Uterus (tissue), 3 donors: ENCODE measurements at regions not wholly inside any gene's neighbourhood (a gene's known extent, or its start where the extent isn't known, plus 50 kb on each side); places are given as distances from the start of the nearest gene placed in this dataset.

Source experiments
- DNase-seq, 2 donors: peaks; one replicate each; pipeline ENCODE4 v3.0.0-alpha.2; 2019 to 2020
- H3K27ac ChIP-seq, 2 donors: fragments of 200-600 bp; sonication (generic); 1 replicate in 1 of 2; 2 replicates in 1 of 2; pipeline ENCODE4 v1.5.1; 2016 to 2018
- H3K27me3 ChIP-seq, 2 donors: fragments of 200-600 bp; sonication (generic); one replicate each; pipeline ENCODE4 v1.5.1; 2018 to 2019; ENCODE audit warnings: control low read depth in 1 of 2
- H3K36me3 ChIP-seq, 2 donors: fragments of 200-600 bp; sonication (generic); one replicate each; pipeline ENCODE4 v1.5.1; 2019; ENCODE audit warnings: control low read depth in 1 of 2
- H3K4me1 ChIP-seq, 2 donors: fragments of 200-600 bp; sonication (generic); one replicate each; pipeline ENCODE4 v1.5.1; 2018 to 2019; ENCODE audit warnings: control low read depth in 1 of 2
- H3K4me3 ChIP-seq, 2 donors: fragments of 200-600 bp; sonication (generic); 1 replicate in 1 of 2; 2 replicates in 1 of 2; pipeline ENCODE4 v1.5.1; 2018 to 2019; ENCODE audit warnings: mild to moderate bottlenecking in 1 of 2
- H3K9me3 ChIP-seq, 2 donors: fragments of 200-600 bp; sonication (generic); one replicate each; pipeline ENCODE4 v1.5.1; 2019; ENCODE audit warnings: control low read depth in 1 of 2
- POLR2A ChIP-seq, 2 donors: fragments of 450-650 bp; IDR thresholded peaks; one replicate each; pipeline ENCODE4 v1.6.1; 2016; ENCODE audit warnings: antibody characterized with exemption in 2 of 2, mild to moderate bottlenecking in 1 of 2, moderate library complexity in 1 of 2
- intact Hi-C: fragments of 100-400 bp; cut with DNase I; formaldehyde crosslinking; loops from one replicate; pipeline ENCODE4 v1.15.1; 2023; ENCODE audit warnings: low total_unique reads
- TF ChIP-seq, protein P1 (sequence below), 4 experiments: fragments of 200-600 bp in 2 of 4; fragments of 450-650 bp in 2 of 4; sonication (generic) in 2 of 4; IDR thresholded peaks; one replicate each; pipeline ENCODE4 v1.5.1; 2016 to 2019; ENCODE audit warnings: antibody characterized with exemption in 4 of 4, mild to moderate bottlenecking in 2 of 4, moderate library complexity in 1 of 4
- donor health status: DM: yes; HTN: yes; CAD: no.

DNA sequence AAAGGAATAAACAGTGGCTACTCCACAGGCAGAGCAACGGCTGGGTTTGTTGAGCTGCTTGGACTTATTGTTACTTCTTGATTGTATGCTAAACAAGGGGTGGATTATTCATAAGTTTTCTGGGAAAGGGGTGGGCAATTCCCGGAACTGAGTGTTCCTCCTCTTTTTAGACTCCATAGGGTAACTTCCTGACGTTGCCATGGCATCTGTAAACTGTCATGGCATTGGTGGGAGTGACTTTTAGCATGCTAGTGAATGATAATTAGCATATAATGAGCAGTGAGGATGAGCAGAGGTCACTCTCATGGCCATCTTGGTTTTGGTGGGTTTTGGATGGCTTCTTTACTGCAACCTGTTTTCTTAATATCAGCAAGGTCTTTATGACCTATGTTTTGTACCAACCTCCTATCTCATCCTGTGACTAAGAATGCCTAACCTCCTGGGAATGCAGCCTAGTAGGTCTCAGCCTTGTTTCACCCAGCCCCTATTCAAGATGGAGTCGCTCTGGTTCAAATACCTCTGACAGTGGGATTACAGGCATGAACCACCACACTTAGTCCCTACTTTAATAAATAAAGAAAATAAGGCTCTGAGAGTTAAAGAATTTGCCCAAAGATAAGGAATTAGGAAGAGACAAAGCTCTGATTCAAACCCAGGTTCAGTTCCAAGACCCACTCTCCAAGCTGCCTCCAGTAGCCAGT lies 65.6 kb upstream of the CLMP start:
- Histone ChIP-seq H3K27ac (no peak overlapping the region), H3K4me1 (no peaks in the 10 kb centered on the region), H3K36me3 (no peaks in the 10 kb centered on the region), H3K4me3 (no peak overlapping the region), H3K27me3 (no peaks in the 10 kb centered on the region), H3K9me3 (no peaks in the 10 kb centered on the region)
- no peak for DNase-seq
- intact Hi-C loops: no loop called here
- TF ChIP-seq, protein P1, sequence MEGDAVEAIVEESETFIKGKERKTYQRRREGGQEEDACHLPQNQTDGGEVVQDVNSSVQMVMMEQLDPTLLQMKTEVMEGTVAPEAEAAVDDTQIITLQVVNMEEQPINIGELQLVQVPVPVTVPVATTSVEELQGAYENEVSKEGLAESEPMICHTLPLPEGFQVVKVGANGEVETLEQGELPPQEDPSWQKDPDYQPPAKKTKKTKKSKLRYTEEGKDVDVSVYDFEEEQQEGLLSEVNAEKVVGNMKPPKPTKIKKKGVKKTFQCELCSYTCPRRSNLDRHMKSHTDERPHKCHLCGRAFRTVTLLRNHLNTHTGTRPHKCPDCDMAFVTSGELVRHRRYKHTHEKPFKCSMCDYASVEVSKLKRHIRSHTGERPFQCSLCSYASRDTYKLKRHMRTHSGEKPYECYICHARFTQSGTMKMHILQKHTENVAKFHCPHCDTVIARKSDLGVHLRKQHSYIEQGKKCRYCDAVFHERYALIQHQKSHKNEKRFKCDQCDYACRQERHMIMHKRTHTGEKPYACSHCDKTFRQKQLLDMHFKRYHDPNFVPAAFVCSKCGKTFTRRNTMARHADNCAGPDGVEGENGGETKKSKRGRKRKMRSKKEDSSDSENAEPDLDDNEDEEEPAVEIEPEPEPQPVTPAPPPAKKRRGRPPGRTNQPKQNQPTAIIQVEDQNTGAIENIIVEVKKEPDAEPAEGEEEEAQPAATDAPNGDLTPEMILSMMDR (IDR thresholded peaks at IDR 0.05): no peak
- TF ChIP-seq POLR2A (IDR thresholded peaks at IDR 0.05): no peak

DNA sequence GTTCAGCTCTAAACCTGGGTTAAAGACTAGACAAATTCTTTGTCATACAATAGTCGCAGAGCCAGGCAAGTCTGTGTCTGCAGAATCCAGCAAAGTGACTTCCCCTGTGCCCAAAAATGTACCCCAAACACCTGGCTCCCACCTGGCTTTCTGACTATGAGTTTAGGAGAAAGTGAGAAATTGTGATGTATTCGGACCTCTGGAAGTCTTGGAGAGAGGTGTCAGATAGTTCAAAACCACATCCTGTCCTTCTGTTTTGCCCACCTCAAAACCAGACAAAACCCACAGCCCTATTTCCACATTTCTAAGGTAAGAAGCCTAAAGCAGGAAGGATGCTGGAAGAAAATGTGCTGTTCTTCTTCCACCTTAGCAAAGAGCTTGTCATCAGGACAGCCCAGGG lies 63.8 kb upstream of the CLMP start:
- Histone ChIP-seq H3K27me3 (no peaks in the 10 kb centered on the region), H3K4me3 (no peak overlapping the region), H3K9me3 (no peaks in the 10 kb centered on the region), H3K4me1 (no peaks in the 10 kb centered on the region), H3K27ac (no peak overlapping the region), H3K36me3 (no peaks in the 10 kb centered on the region)
- DNase-seq: no peak
- intact Hi-C loops: no loop called here
- no peak for TF ChIP-seq POLR2A (IDR thresholded peaks at IDR 0.05)
- TF ChIP-seq, protein P1 (IDR thresholded peaks at IDR 0.05): no peak

DNA sequence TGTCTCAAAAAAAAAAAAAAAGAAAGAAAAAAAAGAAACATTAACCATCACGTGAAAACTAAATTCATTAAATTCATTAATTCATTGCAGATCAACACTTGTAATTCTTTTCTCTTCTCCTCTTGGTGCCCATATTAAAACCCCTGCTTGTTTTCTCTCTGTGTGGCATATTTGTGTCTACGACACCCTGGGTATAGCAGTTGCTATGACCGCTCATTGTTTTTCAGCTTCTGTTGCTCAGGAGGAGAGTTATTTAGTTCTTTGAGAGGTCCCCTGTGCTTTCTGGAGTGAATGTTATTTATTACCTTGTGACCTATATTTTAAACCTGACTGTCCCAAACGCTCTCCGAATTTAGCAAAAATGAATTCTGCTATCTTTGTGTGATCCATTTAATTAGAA lies 62.3 kb upstream of the CLMP start:
- Histone ChIP-seq H3K27ac (no peak overlapping the region), H3K36me3 (no peaks in the 10 kb centered on the region), H3K4me3 (no peak overlapping the region), H3K9me3 (no peaks in the 10 kb centered on the region), H3K4me1 (no peaks in the 10 kb centered on the region), H3K27me3 (no peaks in the 10 kb centered on the region)
- intact Hi-C loops: no loop called here
- DNase-seq: no peak
- TF ChIP-seq, protein P1 (IDR thresholded peaks at IDR 0.05): no peak
- TF ChIP-seq POLR2A (IDR thresholded peaks at IDR 0.05): no peak

DNA sequence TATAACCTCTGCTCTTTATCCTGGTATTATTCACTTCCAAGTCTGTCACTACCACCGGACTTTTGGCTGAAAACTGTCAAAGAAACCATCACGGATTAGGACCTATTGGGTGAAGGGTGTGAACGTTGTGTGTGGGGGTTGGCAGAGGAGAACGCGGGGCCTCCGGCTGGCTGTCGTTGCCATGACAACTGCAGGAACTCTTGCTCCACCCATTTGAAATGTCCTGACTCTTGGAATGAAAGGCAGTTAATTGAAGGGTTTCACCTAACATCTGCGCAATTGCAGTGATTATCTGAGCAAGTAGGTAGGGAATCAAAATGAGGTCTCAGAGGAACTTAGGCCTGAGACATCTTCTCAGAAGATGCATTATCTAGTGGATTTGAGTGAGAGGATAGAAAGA lies 60.9 kb upstream of the CLMP start:
- intact Hi-C loops: no loop called here

DNA sequence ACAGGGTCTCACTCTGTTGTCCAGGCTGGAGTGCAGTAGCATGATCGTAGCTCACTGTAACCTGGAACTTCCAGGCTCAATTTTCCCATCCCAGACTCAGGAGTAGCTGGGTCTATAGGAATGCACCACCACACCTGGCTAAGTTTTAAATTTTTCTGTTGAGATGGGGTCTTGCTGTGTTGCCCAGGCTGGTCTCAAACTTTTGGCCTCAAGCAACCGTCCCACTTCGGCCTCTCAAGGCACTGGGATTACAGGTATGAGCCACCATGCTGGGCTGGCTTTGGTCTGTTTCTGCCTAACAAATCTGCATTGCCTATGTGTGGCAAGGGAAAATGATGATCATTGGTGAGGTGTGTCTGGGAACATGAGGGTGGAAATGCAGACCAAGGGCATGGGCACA lies 59.3 kb upstream of the CLMP start:
- DNase-seq: no peak
- no peak for TF ChIP-seq POLR2A (IDR thresholded peaks at IDR 0.05)
- TF ChIP-seq, protein P1 (IDR thresholded peaks at IDR 0.05): no peak
- H3K9me3 ChIP-seq: no peaks in the 10 kb centered on the region
- H3K4me3 ChIP-seq: no peak overlapping the region
- intact Hi-C loops: no loop called here
- H3K4me1 ChIP-seq: no peaks in the 10 kb centered on the region
- no peak overlapping the region for H3K27ac ChIP-seq
- no peaks in the 10 kb centered on the region for H3K27me3 ChIP-seq
- no peaks in the 10 kb centered on the region for H3K36me3 ChIP-seq

More for the DNA sequence above, 60.9 kb upstream of the CLMP start:
- Histone ChIP-seq H3K4me3 (no peak overlapping the region), H3K4me1 (no peaks in the 10 kb centered on the region), H3K27ac (no peak overlapping the region), H3K9me3 (no peaks in the 10 kb centered on the region), H3K36me3 (no peaks in the 10 kb centered on the region), H3K27me3 (no peaks in the 10 kb centered on the region)
- TF ChIP-seq, protein P1 (IDR thresholded peaks at IDR 0.05): no peak
- DNase-seq: no peak
